Kidney (tissue), 13 donors: ENCODE measurements at regions not wholly inside any gene's neighbourhood (a gene's known extent, or its start where the extent isn't known, plus 50 kb on each side); places are given as distances from the start of the nearest gene placed in this dataset.

Source experiments
- DNase-seq, 5 donors: peaks; one replicate each; pipeline ENCODE4 v3.0.0-alpha.2; 2013 to 2020
- FAIRE-seq: peaks from 2 replicates; lab custom pipeline; 2012; peaks lifted over from hg19 to GRCh38; lab: Jason Lieb, UNC
- H3K27ac ChIP-seq, 2 donors: one replicate each; pipeline ENCODE4 v1.7.0; 2013; ENCODE audit warnings: low read depth in 2 of 2, low read length in 2 of 2, inconsistent platforms in 1 of 2
- H3K27me3 ChIP-seq: one replicate; pipeline ENCODE4 v1.7.1; 2013; ENCODE audit warnings: low read length, inconsistent platforms; ENCODE audit not compliant: control insufficient read depth, insufficient read depth
- H3K36me3 ChIP-seq, 3 donors: one replicate each; pipeline versions ENCODE4 v1.7.0 to v1.7.1; 2013; ENCODE audit warnings: low read length in 3 of 3, control low read depth in 1 of 3, inconsistent platforms in 1 of 3; ENCODE audit not compliant: insufficient read depth in 3 of 3, control insufficient read depth in 2 of 3
- H3K4me1 ChIP-seq, 3 donors: one replicate each; pipeline versions ENCODE4 v1.7.0 to v1.7.1; 2013; ENCODE audit warnings: low read length in 3 of 3, inconsistent platforms in 1 of 3, low read depth in 1 of 3; ENCODE audit not compliant: control insufficient read depth in 2 of 3, insufficient read depth in 2 of 3
- H3K4me3 ChIP-seq, 3 donors: one replicate each; pipeline versions ENCODE4 v1.7.0 to v1.8.1; 2013; ENCODE audit warnings: low read length in 3 of 3, control low read depth in 1 of 3, inconsistent platforms in 1 of 3
- H3K9ac ChIP-seq, 3 donors: one replicate each; pipeline versions ENCODE4 v1.7.0 to v1.7.1; 2013; ENCODE audit warnings: low read length in 3 of 3, control low read depth in 1 of 3, inconsistent platforms in 1 of 3
- H3K9me3 ChIP-seq, 3 donors: one replicate each; pipeline versions ENCODE4 v1.7.0 to v1.7.1; 2013; ENCODE audit warnings: low read length in 3 of 3, control low read depth in 1 of 3, inconsistent platforms in 1 of 3; ENCODE audit not compliant: control insufficient read depth in 2 of 3, insufficient read depth in 1 of 3
- intact Hi-C: fragments of 100-400 bp; cut with DNase I; formaldehyde crosslinking; loops from one replicate; pipeline ENCODE4 v1.11.1; 2022
- TF ChIP-seq, protein P1 (sequence below): IDR thresholded peaks from 3 replicates; pipeline ENCODE4 v1.5.1; 2012; ENCODE audit warnings: mild to moderate bottlenecking, moderate library complexity, borderline replicate concordance; ENCODE audit not compliant: insufficient read depth; ENCODE audit errors: extremely low read depth
- donor health status: control.
- donor health status: control.
- donor health status: control.
- donor health status: control.
- donor health status: control.
- donor health status: DM: yes; HTN: yes; CAD: no.
- donor health status: Normal renal cell carcinoma (clear cell type).

DNA sequence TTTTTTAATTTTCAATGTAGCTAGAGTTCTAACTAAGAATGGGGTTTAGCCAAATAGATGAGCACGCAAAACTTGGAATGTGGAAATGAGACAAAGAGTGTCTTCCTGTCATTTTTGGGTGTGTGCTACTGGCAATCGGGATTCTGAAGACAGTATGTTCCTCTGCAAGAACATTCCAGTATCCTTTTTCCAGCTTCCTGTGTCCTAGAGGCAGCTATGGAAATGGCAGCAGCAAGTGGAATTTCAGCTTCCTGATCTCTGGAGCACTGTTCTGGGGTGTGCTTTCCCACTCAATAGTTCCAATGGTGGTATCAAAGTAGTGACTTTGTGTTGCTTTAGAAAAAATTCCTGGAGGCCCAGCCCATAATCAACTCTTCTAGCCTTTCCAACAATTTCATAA is 642.9 kb upstream of the KCNMB2 start:
- intact Hi-C loops = no loop called here
- FAIRE-seq = no peak

DNA sequence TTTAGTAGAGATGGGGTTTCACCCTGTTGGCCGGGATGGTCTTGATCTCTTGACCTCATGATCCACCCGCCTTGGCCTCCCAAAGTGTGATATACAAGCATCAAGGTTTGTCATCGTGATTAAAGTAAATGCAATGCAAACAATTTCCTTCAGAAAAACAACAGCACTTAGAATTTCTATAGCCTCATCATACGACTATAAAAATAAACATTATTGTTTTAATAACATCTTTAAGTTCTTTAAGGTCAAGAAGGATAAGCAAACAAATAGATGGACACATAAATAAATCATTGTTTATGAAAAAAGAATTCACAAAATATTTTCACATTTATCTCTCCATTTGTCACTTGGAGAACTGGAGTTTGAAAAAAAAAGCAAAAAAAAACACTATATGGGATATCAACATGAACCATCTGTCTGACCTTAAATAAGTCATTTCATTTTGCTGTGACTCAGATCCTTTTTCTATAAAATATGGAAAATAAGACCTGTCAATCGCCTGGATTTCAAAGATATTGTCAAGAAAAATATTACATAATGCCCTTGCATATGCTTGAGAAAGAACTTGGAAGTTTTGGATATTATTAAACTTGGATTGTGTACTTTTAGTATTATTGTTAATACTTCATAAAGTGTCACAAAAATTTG is 642.0 kb upstream of the KCNMB2 start:
- TF ChIP-seq, protein P1, sequence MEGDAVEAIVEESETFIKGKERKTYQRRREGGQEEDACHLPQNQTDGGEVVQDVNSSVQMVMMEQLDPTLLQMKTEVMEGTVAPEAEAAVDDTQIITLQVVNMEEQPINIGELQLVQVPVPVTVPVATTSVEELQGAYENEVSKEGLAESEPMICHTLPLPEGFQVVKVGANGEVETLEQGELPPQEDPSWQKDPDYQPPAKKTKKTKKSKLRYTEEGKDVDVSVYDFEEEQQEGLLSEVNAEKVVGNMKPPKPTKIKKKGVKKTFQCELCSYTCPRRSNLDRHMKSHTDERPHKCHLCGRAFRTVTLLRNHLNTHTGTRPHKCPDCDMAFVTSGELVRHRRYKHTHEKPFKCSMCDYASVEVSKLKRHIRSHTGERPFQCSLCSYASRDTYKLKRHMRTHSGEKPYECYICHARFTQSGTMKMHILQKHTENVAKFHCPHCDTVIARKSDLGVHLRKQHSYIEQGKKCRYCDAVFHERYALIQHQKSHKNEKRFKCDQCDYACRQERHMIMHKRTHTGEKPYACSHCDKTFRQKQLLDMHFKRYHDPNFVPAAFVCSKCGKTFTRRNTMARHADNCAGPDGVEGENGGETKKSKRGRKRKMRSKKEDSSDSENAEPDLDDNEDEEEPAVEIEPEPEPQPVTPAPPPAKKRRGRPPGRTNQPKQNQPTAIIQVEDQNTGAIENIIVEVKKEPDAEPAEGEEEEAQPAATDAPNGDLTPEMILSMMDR = no peak
- Histone ChIP-seq H3K4me1 (no peaks in the 10 kb centered on the region), H3K9me3 (peaks cover 0 to 14% (median 4%) of the 10 kb centered on the region in 3 donors), H3K36me3 (no peaks in the 10 kb centered on the region), H3K27ac (no peak overlapping the region), H3K4me3 (no peak overlapping the region), H3K27me3 (no peaks in the 10 kb centered on the region), H3K9ac (no peak overlapping the region)
- DNase-seq (no peak), FAIRE-seq (peak; percentile 32)
- intact Hi-C loops = no loop called here

More for the DNA sequence above, 642.9 kb upstream of the KCNMB2 start:
- H3K9me3 ChIP-seq = peaks cover 0 to 9% (median 4%) of the 10 kb centered on the region in 3 donors
- H3K4me3 ChIP-seq = no peak overlapping the region
- no peaks in the 10 kb centered on the region for H3K4me1 ChIP-seq
- TF ChIP-seq, protein P1 = no peak
- H3K27ac ChIP-seq = no peak overlapping the region
- H3K36me3 ChIP-seq = no peaks in the 10 kb centered on the region
- no peak for DNase-seq
- H3K27me3 ChIP-seq = no peaks in the 10 kb centered on the region
- H3K9ac ChIP-seq = no peak overlapping the region

DNA sequence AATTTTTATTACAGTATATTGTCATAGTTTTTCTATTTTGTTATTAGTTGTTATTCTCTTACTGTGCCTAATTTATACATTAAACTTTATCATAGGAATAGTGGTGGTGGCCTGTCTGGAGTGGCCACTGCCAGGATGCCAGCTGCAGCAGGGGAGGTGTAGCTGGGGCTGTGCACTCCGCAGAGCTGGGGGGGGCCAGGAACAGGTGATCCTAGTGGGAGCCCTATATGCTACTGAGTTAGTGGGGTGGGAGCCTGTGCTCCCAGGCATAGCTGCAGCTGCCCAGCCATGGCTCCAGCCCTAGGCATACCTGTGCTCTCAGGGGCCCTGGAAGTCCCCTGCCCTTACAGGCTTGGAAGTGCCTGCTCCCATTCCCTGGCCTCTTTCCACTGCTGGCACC is 638.1 kb upstream of the KCNMB2 start:
- intact Hi-C loops = no loop called here
- TF ChIP-seq, protein P1 = no peak
- no peaks in the 10 kb centered on the region for H3K27me3 ChIP-seq
- FAIRE-seq = no peak
- DNase-seq = no peak
- H3K27ac ChIP-seq = no peak overlapping the region
- H3K4me3 ChIP-seq = no peak overlapping the region
- H3K9me3 ChIP-seq = peaks cover 0 to 28% (median 6%) of the 10 kb centered on the region in 3 donors
- H3K9ac ChIP-seq = no peak overlapping the region
- no peaks in the 10 kb centered on the region for H3K4me1 ChIP-seq
- H3K36me3 ChIP-seq = no peaks in the 10 kb centered on the region
